KOPT-K1 (cell line): ENCODE measurements at regions not wholly inside any gene's neighbourhood (a gene's known extent, or its start where the extent isn't known, plus 50 kb on each side); places are given as distances from the start of the nearest gene placed in this dataset.

Experiments
- H3K27ac ChIP-seq: fragments of 200-600 bp; sonication (generic); 2 replicates; pipeline ENCODE4 v1.5.1; 2016; ENCODE audit warnings: antibody characterized with exemption, mild to moderate bottlenecking, low read depth, low read length; ENCODE audit not compliant: poor library complexity, severe bottlenecking
- H3K36me3 ChIP-seq: fragments of 200-600 bp; sonication (generic); 2 replicates; pipeline ENCODE4 v1.5.1; 2017; ENCODE audit warnings: antibody characterized with exemption, mild to moderate bottlenecking, low read length, moderate library complexity; ENCODE audit not compliant: insufficient read depth
- H3K9me3 ChIP-seq: fragments of 200-600 bp; sonication (generic); 2 replicates; pipeline ENCODE4 v1.5.1; 2017; ENCODE audit warnings: antibody characterized with exemption, low read length, mild to moderate bottlenecking; ENCODE audit not compliant: insufficient read depth, poor library complexity, severe bottlenecking

DNA sequence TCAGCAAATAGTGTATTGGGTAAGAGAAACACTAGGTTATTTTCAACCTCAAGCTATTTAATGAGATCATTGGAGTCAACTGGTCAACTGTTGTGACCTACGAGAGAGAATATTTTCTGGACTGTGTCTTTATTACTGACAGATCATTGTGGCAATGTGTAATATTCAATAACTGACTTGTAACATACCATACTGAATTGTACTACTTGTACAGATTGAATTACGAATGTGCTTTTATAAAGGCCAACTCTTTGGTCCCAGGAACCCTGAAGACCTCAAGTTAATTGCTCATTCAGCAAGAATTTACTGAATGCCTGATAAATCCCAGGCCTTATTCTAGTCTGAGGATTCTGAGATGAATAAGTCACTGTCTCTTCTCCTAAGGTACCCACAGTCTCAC lies 56.1 kb upstream of the CAMK1G start:
- Histone ChIP-seq H3K27ac (no peak overlapping the region), H3K36me3 (no peaks in the 10 kb centered on the region)

DNA sequence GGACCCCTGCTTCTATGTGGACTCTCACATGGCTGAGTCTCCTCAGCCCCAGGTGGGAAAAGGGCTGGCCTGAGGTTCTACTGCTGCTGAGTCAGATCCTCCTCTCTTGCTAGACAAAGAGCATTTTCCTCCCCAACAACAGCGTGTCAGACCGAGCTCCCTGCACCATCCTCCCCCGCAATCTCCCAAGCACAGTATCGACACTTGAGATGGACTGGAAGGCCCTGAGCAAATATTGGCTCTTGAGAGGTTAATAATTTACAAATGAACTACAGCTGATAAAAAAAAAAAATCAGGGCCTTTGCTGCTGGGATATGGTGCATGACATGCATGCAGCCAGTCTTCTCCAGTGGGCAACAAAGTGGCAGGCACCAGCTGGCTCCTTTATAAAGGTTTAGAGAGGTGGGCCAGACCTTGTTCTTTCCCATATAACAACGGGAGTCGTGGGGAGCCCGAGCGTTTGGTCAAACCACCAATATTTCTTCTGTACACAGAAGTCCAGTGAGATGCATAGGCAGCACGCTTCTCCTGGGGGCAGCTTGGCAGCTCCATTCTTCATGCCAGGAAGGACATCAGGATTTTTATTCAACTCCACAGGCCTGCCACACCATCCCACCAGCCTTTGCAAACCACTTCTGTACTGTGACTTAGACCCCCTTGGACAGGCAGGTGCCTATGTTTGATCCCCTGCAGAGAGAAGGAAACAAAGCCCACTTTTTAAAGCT lies 55.4 kb upstream of the CAMK1G start:
- Histone ChIP-seq H3K9me3 (no peaks in the 10 kb centered on the region), H3K27ac (no peak overlapping the region), H3K36me3 (no peaks in the 10 kb centered on the region)

More for the DNA sequence above, 56.1 kb upstream of the CAMK1G start:
- H3K9me3 ChIP-seq: no peaks in the 10 kb centered on the region

DNA sequence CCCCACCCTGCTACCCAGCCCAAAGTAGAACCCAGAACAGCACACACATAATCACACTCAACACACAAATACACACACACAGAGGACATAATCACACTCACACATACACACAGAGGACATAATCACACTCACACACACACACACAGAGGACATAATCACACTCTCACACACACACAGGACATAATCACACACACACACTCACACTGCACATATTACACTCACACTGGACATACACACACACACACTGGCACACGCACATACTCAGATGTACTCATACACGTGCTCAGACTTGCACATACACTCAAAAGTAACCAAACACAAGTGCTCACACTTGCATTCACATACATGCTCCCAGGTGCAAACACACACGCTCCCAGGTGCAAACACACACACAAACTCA lies 54.3 kb upstream of the CAMK1G start:
- no peaks in the 10 kb centered on the region for H3K9me3 ChIP-seq
- no peaks in the 10 kb centered on the region for H3K36me3 ChIP-seq
- no peak overlapping the region for H3K27ac ChIP-seq

DNA sequence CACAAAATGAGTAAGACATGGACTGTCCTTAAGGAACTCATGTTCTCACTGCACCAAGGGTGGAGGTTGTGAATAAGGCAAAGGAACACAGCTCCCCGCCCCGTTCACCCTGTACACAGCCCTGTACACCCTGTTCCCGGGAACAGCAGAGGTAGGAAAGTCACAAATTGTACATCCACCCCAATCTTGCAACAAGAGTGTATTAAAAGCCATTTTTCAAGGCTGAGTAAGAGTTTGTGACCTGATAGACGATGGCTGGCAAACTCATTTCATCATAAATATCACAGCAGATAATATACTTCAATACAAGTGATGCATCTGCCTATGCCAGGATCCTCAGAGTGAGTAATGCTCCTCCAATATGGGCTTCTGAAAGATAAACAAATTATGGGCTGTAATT lies 52.5 kb upstream of the CAMK1G start:
- no peak overlapping the region for H3K27ac ChIP-seq
- H3K9me3 ChIP-seq: no peaks in the 10 kb centered on the region
- H3K36me3 ChIP-seq: no peaks in the 10 kb centered on the region

DNA sequence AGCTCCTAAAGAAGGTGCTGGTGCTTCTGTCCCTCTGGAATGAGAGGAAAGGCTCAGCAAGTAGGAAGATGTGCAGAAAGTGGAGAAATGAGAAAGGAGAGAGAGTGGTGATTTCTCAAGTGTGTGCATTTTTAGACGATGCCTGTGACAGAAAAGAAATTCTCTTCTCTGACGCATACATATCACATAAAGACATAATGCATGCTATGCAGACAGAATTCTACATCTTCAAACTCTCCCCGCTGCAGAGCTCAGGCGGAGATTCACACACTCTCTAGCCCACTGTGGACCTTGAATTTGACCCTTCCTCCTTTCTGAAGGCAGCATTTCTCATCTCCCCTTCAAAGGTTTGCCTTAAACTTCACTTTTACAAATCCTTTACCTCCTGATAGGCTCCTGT lies 52.0 kb upstream of the CAMK1G start:
- Histone ChIP-seq H3K27ac (no peak overlapping the region), H3K36me3 (no peaks in the 10 kb centered on the region), H3K9me3 (no peaks in the 10 kb centered on the region)
